Body of pancreas (tissue), 4 donors: ENCODE measurements at regions not wholly inside any gene's neighbourhood (a gene's known extent, or its start where the extent isn't known, plus 50 kb on each side); places are given as distances from the start of the nearest gene placed in this dataset.

Source experiments
- CTCF ChIP-seq, 7 experiments: fragments of 450-650 bp in 4 of 7; fragments of 200-600 bp in 3 of 7; sonication (generic) in 3 of 7; IDR thresholded peaks; one replicate each; pipeline ENCODE4 v1.5.1; 2016 to 2019; ENCODE audit warnings: antibody characterized with exemption in 7 of 7
- POLR2A ChIP-seq, 3 donors: fragments of 450-650 bp; IDR thresholded peaks; one replicate each; pipeline ENCODE4 v1.6.1; 2016; ENCODE audit warnings: antibody characterized with exemption in 3 of 3, mild to moderate bottlenecking in 2 of 3

- TF ChIP-seq CTCF (IDR thresholded peaks at IDR 0.05) = no peak
- no peak for TF ChIP-seq POLR2A (IDR thresholded peaks at IDR 0.05)
Observed at GRCh38 chr21:16536643-16537434, 807.1 kb downstream of the USP25 start.
